ENCODE measurements at regions not wholly inside any gene's neighbourhood (a gene's known extent, or its start where the extent isn't known, plus 50 kb on each side); places are given as distances from the start of the nearest gene placed in this dataset.
"Not testable (repeated sequence)": the region's sequence is repeated elsewhere in the genome, so short reads cannot be mapped to it uniquely, and the experiment has no call there.

GRCh38 chr4:121584836-121585235 lies 111.9 kb downstream of the ANXA5 start:
- H3K4me3 ChIP-seq (ENCODE audit: low read depth, low read length), result no peak overlapping the region
- CTCF ChIA-PET, result no interaction called here
- POLR2A ChIA-PET, result no interaction called here
- TF ChIP-seq CTCF (IDR thresholded peaks at IDR 0.05; ENCODE audit: insufficient read depth, low read length, missing control alignments), result no peak
- no peak for DNase-seq (ENCODE audit: low read depth, low spot score)

GRCh38 chr4:121583396-121583795 lies 113.4 kb downstream of the ANXA5 start:
- TF ChIP-seq CTCF (IDR thresholded peaks at IDR 0.05; ENCODE audit: insufficient read depth, low read length, missing control alignments), result no peak
- POLR2A ChIA-PET, result no interaction called here
- no peak overlapping the region for H3K4me3 ChIP-seq (ENCODE audit: low read depth, low read length)
- CTCF ChIA-PET, result no interaction called here
- no peak for DNase-seq (ENCODE audit: low read depth, low spot score)

- ChIA-PET CTCF (no interaction called here), POLR2A (no interaction called here)
- no peak for DNase-seq (ENCODE audit: low read depth, low spot score)
- no peak overlapping the region for H3K4me3 ChIP-seq (ENCODE audit: low read depth, low read length)
- no peak for TF ChIP-seq CTCF (IDR thresholded peaks at IDR 0.05; ENCODE audit: insufficient read depth, low read length, missing control alignments)
Observed at GRCh38 chr4:121582296-121582695, 114.5 kb downstream of the ANXA5 start.

GRCh38 chr4:121575392-121575791 lies 121.4 kb downstream of the ANXA5 start:
- CTCF ChIA-PET; POLR2A ChIA-PET; DNase-seq (ENCODE audit: low read depth, low spot score); H3K4me3 ChIP-seq (ENCODE audit: low read depth, low read length): not testable (repeated sequence)

- no peak for TF ChIP-seq CTCF (IDR thresholded peaks at IDR 0.05; ENCODE audit: insufficient read depth, low read length, missing control alignments)
- no peak for DNase-seq (ENCODE audit: low read depth, low spot score)
- POLR2A ChIA-PET, result no interaction called here
- no peak overlapping the region for H3K4me3 ChIP-seq (ENCODE audit: low read depth, low read length)
- CTCF ChIA-PET, result no interaction called here
Observed at GRCh38 chr4:121574618-121575017, 122.2 kb downstream of the ANXA5 start.

- no peak for TF ChIP-seq CTCF (IDR thresholded peaks at IDR 0.05; ENCODE audit: insufficient read depth, low read length, missing control alignments)
- POLR2A ChIA-PET, result no interaction called here
Observed at GRCh38 chr4:121567748-121568147, 129.0 kb downstream of the ANXA5 start.

GRCh38 chr4:121564840-121565375 lies 131.9 kb downstream of the ANXA5 start:
- no peak for DNase-seq (ENCODE audit: low read depth, low spot score)
- ChIA-PET CTCF (no interaction called here), POLR2A (no interaction called here)
- TF ChIP-seq CTCF (IDR thresholded peaks at IDR 0.05; ENCODE audit: insufficient read depth, low read length, missing control alignments), result no peak
- H3K4me3 ChIP-seq (ENCODE audit: low read depth, low read length), result no peak overlapping the region

More at GRCh38 chr4:121567748-121568147, 129.0 kb downstream of the ANXA5 start:
- no peak for DNase-seq (ENCODE audit: low read depth, low spot score)
- H3K4me3 ChIP-seq (ENCODE audit: low read depth, low read length), result no peak overlapping the region
- CTCF ChIA-PET, result no interaction called here
